Right lobe of liver (tissue), 6 donors: ENCODE measurements at regions not wholly inside any gene's neighbourhood (a gene's known extent, or its start where the extent isn't known, plus 50 kb on each side); places are given as distances from the start of the nearest gene placed in this dataset.
A peak's percentile ranks its signal among the peaks of the same experiment; 100 is the strongest.

ENCODE experiments used
- ATAC-seq, 4 donors: fragments of 200-7000 bp; cut with Tn5 transposase; one replicate each; pipeline ENCODE4 v1.9.1; 2020; ENCODE audit warnings: mild to moderate bottlenecking in 4 of 4, moderate library complexity in 4 of 4
- DNase-seq, 3 donors: peaks; one replicate each; pipeline ENCODE4 v3.0.0-alpha.2; 2020
- H3K27ac ChIP-seq, 3 donors: fragments of 200-600 bp; one replicate each; pipeline ENCODE4 v1.8.0; 2022
- H3K27me3 ChIP-seq, 2 donors: fragments of 200-600 bp; one replicate each; pipeline ENCODE4 v1.8.0; 2022
- H3K36me3 ChIP-seq, 4 donors: fragments of 200-600 bp; sonication (generic) in 1 of 4; one replicate each; pipeline versions ENCODE4 v1.5.1 to v1.8.0; 2017 to 2022; ENCODE audit warnings: control low read depth in 1 of 4
- H3K4me1 ChIP-seq, 4 donors: fragments of 200-600 bp; sonication (generic) in 1 of 4; one replicate each; pipeline versions ENCODE4 v1.5.1 to v1.8.0; 2017 to 2022; ENCODE audit warnings: control low read depth in 1 of 4
- H3K4me3 ChIP-seq, 3 donors: fragments of 200-600 bp; one replicate each; pipeline ENCODE4 v1.8.0; 2022
- H3K9me3 ChIP-seq, 4 donors: fragments of 200-600 bp; sonication (generic) in 1 of 4; one replicate each; pipeline versions ENCODE4 v1.5.1 to v1.8.0; 2017 to 2022; ENCODE audit warnings: control low read depth in 1 of 4
- CTCF ChIP-seq, 4 donors: fragments of 200-600 bp in 3 of 4; fragments of 450-650 bp in 1 of 4; IDR thresholded peaks; one replicate each; pipeline versions ENCODE4 v1.5.1 to v1.8.0; 2016 to 2022; ENCODE audit warnings: antibody characterized with exemption in 4 of 4, mild to moderate bottlenecking in 2 of 4
- POLR2A ChIP-seq: fragments of 450-650 bp; IDR thresholded peaks from one replicate; pipeline ENCODE4 v1.6.1; 2017; ENCODE audit warnings: antibody characterized with exemption, mild to moderate bottlenecking
- WGBS: methylation state at CpG from one replicate; pipeline ENCODE4 v1.1.6; 2018; ENCODE audit warnings: low coverage, low lambda C conversion rate; ENCODE audit not compliant: insufficient coverage; ENCODE audit errors: missing lambda C conversion rate; 5-methylcytosine and 5-hydroxymethylcytosine counted together
- intact Hi-C, 2 donors: fragments of 100-400 bp; cut with DNase I; formaldehyde crosslinking; loops; one replicate each; pipeline versions ENCODE4 v1.11.2 to v1.14.1; 2022
- donor health status: DM: no; HTN: yes; CAD: no.
- donor health status: DM: no; HTN: no; CAD: no.
- donor health status: DM: no; HTN: no; CAD: no.
- donor health status: DM: no; HTN: yes; CAD: no.
- donor health status: DM: no; HTN: yes; CAD: no.

GRCh38 chr13:52950436-52950956 lies 78.1 kb upstream of the OLFM4 start:
- Histone ChIP-seq H3K4me3 (no peak overlapping the region), H3K27ac (no peak overlapping the region), H3K9me3 (no peaks in the 10 kb centered on the region), H3K4me1 (no peaks in the 10 kb centered on the region), H3K27me3 (no peaks in the 10 kb centered on the region), H3K36me3 (no peaks in the 10 kb centered on the region)
- TF ChIP-seq CTCF (IDR thresholded peaks at IDR 0.05) (no peak), POLR2A (no peak)
- WGBS = 60% methylated on average over 5 of the region's 6 CpGs
- no peak for ATAC-seq
- intact Hi-C loops = no loop called here
- no peak for DNase-seq

DNA sequence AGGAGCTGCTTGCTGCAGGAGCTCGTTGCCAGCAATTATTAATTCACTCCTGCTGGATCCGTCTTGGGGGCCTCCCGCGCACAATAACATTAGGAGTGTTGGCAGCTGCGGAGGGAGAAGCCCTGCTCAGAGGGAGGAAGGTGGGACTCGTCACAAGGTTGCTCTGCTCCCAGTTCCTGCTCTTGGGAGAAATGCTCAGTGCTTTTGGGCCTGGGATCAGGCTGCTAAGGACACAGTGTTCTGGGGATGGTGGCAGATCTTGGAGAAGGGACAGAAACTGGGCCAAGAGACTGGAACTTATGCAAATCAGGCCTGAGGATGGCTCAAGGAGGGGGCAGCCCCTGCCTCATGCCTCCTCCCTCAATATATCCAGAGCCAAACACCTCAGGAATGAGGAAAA lies 78.9 kb upstream of the OLFM4 start:
- ATAC-seq = peak in 1 of 4 donors; percentile 19
- DNase-seq = no peak

DNA sequence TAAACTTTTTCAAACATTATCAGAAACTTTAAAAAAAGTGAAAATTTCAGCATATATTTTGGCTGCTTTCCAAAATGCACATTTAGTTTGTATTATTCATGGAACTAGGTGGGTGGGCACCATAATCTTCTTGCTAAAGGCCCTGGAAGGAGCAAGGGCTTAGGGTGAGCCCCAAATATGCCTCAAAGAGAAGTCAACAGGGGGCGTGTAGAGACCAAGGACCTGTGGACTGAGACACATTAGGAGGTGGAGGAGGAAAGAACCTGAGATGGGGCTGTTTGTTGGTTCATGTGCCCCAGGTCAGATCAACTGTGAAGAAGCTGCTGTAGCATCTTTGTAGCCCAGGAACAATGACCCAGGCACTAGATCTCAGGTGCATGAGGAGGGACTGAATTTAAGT lies 79.6 kb upstream of the OLFM4 start:
- TF ChIP-seq CTCF (IDR thresholded peaks at IDR 0.05) (no peak), POLR2A (no peak)
- WGBS = 50% methylated on average over 1 of the region's 1 CpG
- Histone ChIP-seq H3K27me3 (no peaks in the 10 kb centered on the region), H3K27ac (no peak overlapping the region), H3K9me3 (no peaks in the 10 kb centered on the region), H3K36me3 (no peaks in the 10 kb centered on the region), H3K4me3 (no peak overlapping the region), H3K4me1 (no peaks in the 10 kb centered on the region)
- DNase-seq = no peak
- no peak for ATAC-seq
- intact Hi-C loops = loop anchor here in 1 of 2 donors (5.0 kb wide), 1 partner anchor 243 kb away; no protein-coding TSS in a partner anchor

More for the DNA sequence above, 78.9 kb upstream of the OLFM4 start:
- Histone ChIP-seq H3K27me3 (no peaks in the 10 kb centered on the region), H3K4me1 (no peaks in the 10 kb centered on the region), H3K4me3 (no peak overlapping the region), H3K9me3 (no peaks in the 10 kb centered on the region), H3K27ac (no peak overlapping the region), H3K36me3 (no peaks in the 10 kb centered on the region)
- WGBS = 40% methylated on average over 4 of the region's 6 CpGs
- intact Hi-C loops = loop anchor here in 1 of 2 donors (5.0 kb wide), 1 partner anchor 243 kb away; no protein-coding TSS in a partner anchor
- TF ChIP-seq CTCF (IDR thresholded peaks at IDR 0.05) (no peak), POLR2A (no peak)

GRCh38 chr13:52947921-52948373 lies 80.7 kb upstream of the OLFM4 start:
- TF ChIP-seq CTCF (IDR thresholded peaks at IDR 0.05) (no peak), POLR2A (no peak)
- Histone ChIP-seq H3K4me1 (no peaks in the 10 kb centered on the region), H3K9me3 (no peaks in the 10 kb centered on the region), H3K27me3 (no peaks in the 10 kb centered on the region), H3K36me3 (no peaks in the 10 kb centered on the region), H3K4me3 (no peak overlapping the region), H3K27ac (no peak overlapping the region)
- intact Hi-C loops = loop anchor here in 1 of 2 donors (5.0 kb wide), 1 partner anchor 244 kb away; no protein-coding TSS in a partner anchor
- DNase-seq = no peak
- WGBS = 49% methylated on average over 2 of the region's 4 CpGs
- ATAC-seq = peak; percentile 30 to 59 (median 44)
